ENCODE measurements at regions not wholly inside any gene's neighbourhood (a gene's known extent, or its start where the extent isn't known, plus 50 kb on each side); places are given as distances from the start of the nearest gene placed in this dataset.

DNA sequence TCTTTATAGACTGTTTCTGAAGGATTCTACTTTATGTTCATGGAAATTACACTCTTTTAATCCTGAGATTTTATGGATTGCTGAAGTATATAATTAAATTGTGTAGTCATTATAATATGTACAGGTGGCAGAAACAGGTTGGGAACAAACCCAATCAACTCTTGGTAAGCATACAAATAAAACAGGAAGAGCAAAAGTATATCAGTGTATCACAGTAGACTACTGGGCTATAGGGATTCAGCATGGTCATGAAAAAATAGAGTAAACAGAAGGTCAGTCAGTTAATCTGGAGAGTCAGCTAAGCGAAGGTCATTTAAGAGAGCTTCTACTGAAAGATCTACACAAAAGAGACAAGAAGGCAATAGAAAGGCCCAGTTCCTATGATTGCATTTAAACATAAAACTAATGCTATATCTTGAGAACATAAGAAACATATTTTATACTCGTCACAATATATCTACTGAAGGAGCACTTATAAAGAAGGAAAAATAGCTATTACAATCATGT lies 178.9 kb upstream of the ECI2 start:
- TF ChIP-seq CTCF (IDR thresholded peaks at IDR 0.05; ENCODE audit: low read depth, low read length) = no peak
- TF ChIP-seq POLR2A (IDR thresholded peaks at IDR 0.05; ENCODE audit: extremely low read depth, insufficient read length) = no peak
- TF ChIP-seq MYC (IDR thresholded peaks at IDR 0.05; ENCODE audit: low read depth, low read length) = no peak
- TF ChIP-seq, protein P1, sequence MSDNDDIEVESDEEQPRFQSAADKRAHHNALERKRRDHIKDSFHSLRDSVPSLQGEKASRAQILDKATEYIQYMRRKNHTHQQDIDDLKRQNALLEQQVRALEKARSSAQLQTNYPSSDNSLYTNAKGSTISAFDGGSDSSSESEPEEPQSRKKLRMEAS (IDR thresholded peaks at IDR 0.05; ENCODE audit: low read depth, low read length) = no peak
